GM12872 (cell line): ENCODE measurements at regions not wholly inside any gene's neighbourhood (a gene's known extent, or its start where the extent isn't known, plus 50 kb on each side); places are given as distances from the start of the nearest gene placed in this dataset.

Experiments used
- TF ChIP-seq, protein P1 (sequence below): IDR thresholded peaks from 3 replicates; pipeline ENCODE4 v1.5.1; 2011; ENCODE audit warnings: low read depth, mild to moderate bottlenecking, low read length, moderate library complexity; ENCODE audit not compliant: insufficient read depth

GRCh38 chr6:77353129-77353528 is 110.2 kb downstream of the HTR1B start:
- TF ChIP-seq, protein P1, sequence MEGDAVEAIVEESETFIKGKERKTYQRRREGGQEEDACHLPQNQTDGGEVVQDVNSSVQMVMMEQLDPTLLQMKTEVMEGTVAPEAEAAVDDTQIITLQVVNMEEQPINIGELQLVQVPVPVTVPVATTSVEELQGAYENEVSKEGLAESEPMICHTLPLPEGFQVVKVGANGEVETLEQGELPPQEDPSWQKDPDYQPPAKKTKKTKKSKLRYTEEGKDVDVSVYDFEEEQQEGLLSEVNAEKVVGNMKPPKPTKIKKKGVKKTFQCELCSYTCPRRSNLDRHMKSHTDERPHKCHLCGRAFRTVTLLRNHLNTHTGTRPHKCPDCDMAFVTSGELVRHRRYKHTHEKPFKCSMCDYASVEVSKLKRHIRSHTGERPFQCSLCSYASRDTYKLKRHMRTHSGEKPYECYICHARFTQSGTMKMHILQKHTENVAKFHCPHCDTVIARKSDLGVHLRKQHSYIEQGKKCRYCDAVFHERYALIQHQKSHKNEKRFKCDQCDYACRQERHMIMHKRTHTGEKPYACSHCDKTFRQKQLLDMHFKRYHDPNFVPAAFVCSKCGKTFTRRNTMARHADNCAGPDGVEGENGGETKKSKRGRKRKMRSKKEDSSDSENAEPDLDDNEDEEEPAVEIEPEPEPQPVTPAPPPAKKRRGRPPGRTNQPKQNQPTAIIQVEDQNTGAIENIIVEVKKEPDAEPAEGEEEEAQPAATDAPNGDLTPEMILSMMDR, result no peak

- TF ChIP-seq, protein P1, result no peak
Observed at GRCh38 chr6:77341058-77341986, 122.0 kb downstream of the HTR1B start.

DNA sequence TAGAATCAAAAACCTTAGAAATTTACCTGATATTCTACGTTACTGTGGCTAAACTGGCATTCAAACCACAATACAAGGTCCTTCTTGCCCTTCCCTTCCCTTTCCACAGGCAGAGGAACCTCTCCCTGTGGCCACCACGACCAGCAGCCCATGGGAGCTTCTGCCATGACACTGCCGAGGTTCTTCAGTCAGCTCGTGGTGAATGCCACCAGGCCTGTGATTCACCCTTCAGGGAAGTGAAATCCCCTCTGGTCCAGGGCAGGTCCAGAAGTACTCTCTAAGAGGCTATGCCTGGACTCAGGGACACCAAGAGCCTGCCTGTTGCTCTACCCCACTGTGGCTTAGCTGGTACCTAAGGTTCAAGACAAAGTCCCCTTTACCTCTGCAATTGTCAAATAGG is 123.0 kb downstream of the HTR1B start:
- TF ChIP-seq, protein P1, result no peak

GRCh38 chr6:77339926-77340325 is 123.4 kb downstream of the HTR1B start:
- TF ChIP-seq, protein P1, result no peak

- TF ChIP-seq, protein P1, result no peak
Observed at GRCh38 chr6:77337392-77337791, 125.9 kb downstream of the HTR1B start.

DNA sequence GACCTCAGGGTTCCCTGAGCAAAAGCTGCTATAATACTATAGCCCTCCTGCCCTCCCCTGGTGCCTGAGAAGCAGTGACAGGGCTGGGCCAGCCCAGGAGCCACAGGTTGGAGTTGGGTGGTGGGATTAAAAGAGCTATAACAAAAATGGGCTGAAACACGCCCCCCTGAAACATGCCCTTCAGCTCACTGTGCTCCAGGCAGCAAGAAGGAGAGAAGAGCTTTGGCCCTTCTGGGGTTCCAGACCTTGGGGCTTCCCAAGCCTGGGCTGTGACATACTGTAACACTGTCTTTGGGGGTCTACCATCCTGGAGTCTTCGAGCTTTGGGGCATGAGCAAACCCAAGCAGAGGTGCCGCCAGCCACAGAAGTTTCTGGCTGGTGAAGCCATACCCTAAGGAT is 129.2 kb downstream of the HTR1B start:
- TF ChIP-seq, protein P1, result no peak

GRCh38 chr6:77332915-77333623 is 130.2 kb downstream of the HTR1B start:
- TF ChIP-seq, protein P1, result no peak
